Natural killer cell (primary cell): ENCODE measurements at regions not wholly inside any gene's neighbourhood (a gene's known extent, or its start where the extent isn't known, plus 50 kb on each side); places are given as distances from the start of the nearest gene placed in this dataset.

Experiments
- ATAC-seq, 3 donors: fragments of 150-1000 bp in 2 of 3; fragments of 200-7000 bp in 1 of 3; cut with Tn5 transposase; 1 replicate in 1 of 3; 2 replicates in 2 of 3; pipeline ENCODE4 v1.10.0; 2021; ENCODE audit warnings: mild to moderate bottlenecking in 2 of 3, moderate library complexity in 2 of 3
- DNase-seq, 2 donors: peaks; one replicate each; pipeline versions ENCODE4 v3.0.0 to v3.0.0-alpha.2; 2013 to 2021; ENCODE audit warnings: mixed read lengths in 1 of 2
- H3K27ac ChIP-seq: one replicate; pipeline ENCODE4 v1.5.1; 2013; ENCODE audit warnings: mild to moderate bottlenecking, low read length
- H3K27me3 ChIP-seq: one replicate; pipeline ENCODE4 v1.6.1; 2013; ENCODE audit warnings: low read length; ENCODE audit not compliant: control insufficient read depth, insufficient read depth
- H3K36me3 ChIP-seq: one replicate; pipeline ENCODE4 v1.6.1; 2013; ENCODE audit warnings: low read length; ENCODE audit not compliant: control insufficient read depth, insufficient read depth
- H3K4me1 ChIP-seq: one replicate; pipeline ENCODE4 v1.6.1; 2013; ENCODE audit warnings: low read length; ENCODE audit not compliant: control insufficient read depth, insufficient read depth
- H3K4me3 ChIP-seq: one replicate; pipeline ENCODE4 v1.5.1; 2013; ENCODE audit warnings: low read length
- H3K9me3 ChIP-seq: one replicate; pipeline ENCODE4 v1.6.1; 2013; ENCODE audit warnings: low read length; ENCODE audit not compliant: control insufficient read depth, insufficient read depth
- H3K27ac Mint-ChIP-seq, 2 donors: one replicate each; pipeline ENCODE4 v1.8.0; 2022; ENCODE audit warnings: mild to moderate bottlenecking in 2 of 2, mixed read lengths in 2 of 2, moderate library complexity in 1 of 2
- H3K27me3 Mint-ChIP-seq, 2 donors: one replicate each; pipeline ENCODE4 v1.8.0; 2022; ENCODE audit warnings: low read depth in 2 of 2, mixed read lengths in 2 of 2
- H3K36me3 Mint-ChIP-seq: one replicate; pipeline ENCODE4 v1.8.0; 2022; ENCODE audit warnings: mixed read lengths
- H3K4me1 Mint-ChIP-seq, 2 donors: one replicate each; pipeline ENCODE4 v1.8.0; 2022; ENCODE audit warnings: mixed read lengths in 2 of 2
- H3K4me3 Mint-ChIP-seq: one replicate; pipeline ENCODE4 v1.8.0; 2022; ENCODE audit warnings: mild to moderate bottlenecking, moderate library complexity, mixed read lengths
- H3K9me3 Mint-ChIP-seq, 2 donors: one replicate each; pipeline ENCODE4 v1.8.0; 2022; ENCODE audit warnings: mixed read lengths in 2 of 2
- CTCF ChIP-seq: fragments of 200-600 bp; IDR thresholded peaks from one replicate; pipeline ENCODE4 v1.8.0; 2022; ENCODE audit warnings: antibody characterized with exemption
- WGBS: methylation state at CpG from one replicate; pipeline ENCODE4 v1.1.7; 2013; ENCODE audit warnings: missing lambda C conversion rate; ENCODE audit not compliant: insufficient coverage; 5-methylcytosine and 5-hydroxymethylcytosine counted together
- intact Hi-C: fragments of 100-400 bp; cut with micrococcal nuclease; formaldehyde crosslinking; loops from one replicate; pipeline ENCODE4 v1.14.2; 2022

- WGBS: 62% methylated on average over 5 of the region's 5 CpGs
- Histone ChIP-seq H3K4me3 (no peak overlapping the region), H3K27ac (peak overlapping the region; percentile 6), H3K9me3 (no peaks in the 10 kb centered on the region), H3K4me1 (peaks cover 17% of the 10 kb centered on the region), H3K36me3 (no peaks in the 10 kb centered on the region), H3K27me3 (no peaks in the 10 kb centered on the region)
- no peaks in the 10 kb centered on the region for H3K36me3 Mint-ChIP-seq
- no peaks in the 10 kb centered on the region for H3K27me3 Mint-ChIP-seq
- ATAC-seq: no peak
- H3K4me1 Mint-ChIP-seq: peaks cover 37 to 39% of the 10 kb centered on the region in 2 donors
- DNase-seq: peak in 1 of 2 donors; percentile 87
- intact Hi-C loops: loop anchor here (1.0 kb wide), 2 partner anchors 110 to 420 kb away; a partner anchor contains a TSS
- peak overlapping the region; percentile 78 for H3K4me3 Mint-ChIP-seq
- peak; percentile 86 for TF ChIP-seq CTCF
- peak overlapping the region; percentile 77 to 83 for H3K27ac Mint-ChIP-seq
- no peaks in the 10 kb centered on the region for H3K9me3 Mint-ChIP-seq
These were observed 88.4 kb downstream of the HFE start for GRCh38 chr6:26175428-26176181.

- Mint-ChIP-seq H3K4me3 (peak overlapping the region; percentile 13), H3K27ac (peak overlapping the region in 1 of 2 donors; percentile 46), H3K27me3 (no peaks in the 10 kb centered on the region), H3K9me3 (no peaks in the 10 kb centered on the region), H3K36me3 (no peaks in the 10 kb centered on the region), H3K4me1 (peaks cover 27 to 41% of the 10 kb centered on the region in 2 donors)
- Histone ChIP-seq H3K4me3 (no peak overlapping the region), H3K4me1 (peaks cover 17% of the 10 kb centered on the region), H3K9me3 (no peaks in the 10 kb centered on the region), H3K27ac (no peak overlapping the region), H3K36me3 (no peaks in the 10 kb centered on the region), H3K27me3 (no peaks in the 10 kb centered on the region)
- 100% methylated on average over 1 of the region's 1 CpG for WGBS
- TF ChIP-seq CTCF: no peak
- ATAC-seq: no peak
- DNase-seq: no peak
- intact Hi-C loops: no loop called here
These were observed 92.4 kb downstream of the HFE start for GRCh38 chr6:26179675-26180074.

- intact Hi-C loops: no loop called here
- no peaks in the 10 kb centered on the region for H3K27me3 Mint-ChIP-seq
- peak in 1 of 2 donors; percentile 20 for DNase-seq
These were observed 93.1 kb downstream of the HFE start for GRCh38 chr6:26180346-26180745.

More at GRCh38 chr6:26180346-26180745, 93.1 kb downstream of the HFE start:
- H3K4me3 ChIP-seq: no peak overlapping the region
- Mint-ChIP-seq H3K27ac (peak overlapping the region; percentile 20 to 35), H3K9me3 (no peaks in the 10 kb centered on the region), H3K36me3 (no peaks in the 10 kb centered on the region), H3K4me3 (no peak overlapping the region), H3K4me1 (peaks cover 24 to 44% of the 10 kb centered on the region in 2 donors)
- ATAC-seq: no peak
- TF ChIP-seq CTCF: no peak
- no peaks in the 10 kb centered on the region for H3K27me3 ChIP-seq
- H3K27ac ChIP-seq: peak overlapping the region; percentile 10
- H3K36me3 ChIP-seq: no peaks in the 10 kb centered on the region
- H3K9me3 ChIP-seq: no peaks in the 10 kb centered on the region
- WGBS: 72% methylated on average over 7 of the region's 7 CpGs
- peaks cover 17% of the 10 kb centered on the region for H3K4me1 ChIP-seq
